ENCODE measurements at regions not wholly inside any gene's neighbourhood (a gene's known extent, or its start where the extent isn't known, plus 50 kb on each side); places are given as distances from the start of the nearest gene placed in this dataset.

- no peak overlapping the region for H3K4me3 ChIP-seq (ENCODE audit: low read depth, low read length)
- TF ChIP-seq CTCF (IDR thresholded peaks at IDR 0.05; ENCODE audit: insufficient read depth, low read depth, low read length): no peak
Measured at GRCh38 chr4:126737899-126738526, 894.7 kb upstream of the INTU start.

GRCh38 chr4:126738527-126738923, 894.2 kb upstream of the INTU start:
- no peak overlapping the region for H3K4me3 ChIP-seq (ENCODE audit: low read depth, low read length)
- TF ChIP-seq CTCF (IDR thresholded peaks at IDR 0.05; ENCODE audit: insufficient read depth, low read depth, low read length): no peak
- no peak for DNase-seq (ENCODE audit: low read depth)

More at GRCh38 chr4:126737899-126738526, 894.7 kb upstream of the INTU start:
- no peak for DNase-seq (ENCODE audit: low read depth)

GRCh38 chr4:126738926-126739325, 893.8 kb upstream of the INTU start:
- no peak for DNase-seq (ENCODE audit: low read depth)
- no peak overlapping the region for H3K4me3 ChIP-seq (ENCODE audit: low read depth, low read length)
- no peak for TF ChIP-seq CTCF (IDR thresholded peaks at IDR 0.05; ENCODE audit: insufficient read depth, low read depth, low read length)

GRCh38 chr4:126740687-126741086, 892.1 kb upstream of the INTU start:
- TF ChIP-seq CTCF (IDR thresholded peaks at IDR 0.05; ENCODE audit: insufficient read depth, low read depth, low read length): no peak

GRCh38 chr4:126742048-126742447, 890.7 kb upstream of the INTU start:
- no peak overlapping the region for H3K4me3 ChIP-seq (ENCODE audit: low read depth, low read length)
- no peak for TF ChIP-seq CTCF (IDR thresholded peaks at IDR 0.05; ENCODE audit: insufficient read depth, low read depth, low read length)

More at GRCh38 chr4:126740687-126741086, 892.1 kb upstream of the INTU start:
- no peak for DNase-seq (ENCODE audit: low read depth)
- H3K4me3 ChIP-seq (ENCODE audit: low read depth, low read length): no peak overlapping the region

GRCh38 chr4:126742885-126743284, 889.9 kb upstream of the INTU start:
- H3K4me3 ChIP-seq (ENCODE audit: low read depth, low read length): no peak overlapping the region
- DNase-seq (ENCODE audit: low read depth): no peak
- no peak for TF ChIP-seq CTCF (IDR thresholded peaks at IDR 0.05; ENCODE audit: insufficient read depth, low read depth, low read length)

More at GRCh38 chr4:126742048-126742447, 890.7 kb upstream of the INTU start:
- DNase-seq (ENCODE audit: low read depth): no peak

- no peak for DNase-seq (ENCODE audit: low read depth)
- H3K4me3 ChIP-seq (ENCODE audit: low read depth, low read length): no peak overlapping the region
- no peak for TF ChIP-seq CTCF (IDR thresholded peaks at IDR 0.05; ENCODE audit: insufficient read depth, low read depth, low read length)
Measured at GRCh38 chr4:126748736-126749135, 884.0 kb upstream of the INTU start.

All from fibroblast of villous mesenchyme (primary cell).